ENCODE measurements at regions not wholly inside any gene's neighbourhood (a gene's known extent, or its start where the extent isn't known, plus 50 kb on each side); places are given as distances from the start of the nearest gene placed in this dataset.

- intact Hi-C loops (cut with micrococcal nuclease; ENCODE audit: unreplicated experiment) (no loop called here), in situ Hi-C loops (cut with MboI) (no loop called here)
- no peak overlapping the region for H2AFZ ChIP-seq (ENCODE audit: control insufficient read depth, low read depth, low read length)
- no peaks in the 10 kb centered on the region for H3K4me1 ChIP-seq (ENCODE audit: control insufficient read depth, insufficient read depth, low read length)
- ATAC-seq (no peak), DNase-seq (ENCODE audit: low read depth, low spot score) (no peak), FAIRE-seq (no peak)
- POLR2A ChIA-PET: no interaction called here
- H3K27me3 ChIP-seq (replicated peaks in 1 of 2; ENCODE audit: control insufficient read depth in 2 of 2, insufficient read depth in 2 of 2, low read length in 1 of 2): no peaks in the 10 kb centered on the region
- H3K27ac ChIP-seq (ENCODE audit: control insufficient read depth, insufficient read depth): no peak overlapping the region
- no peak overlapping the region for H3K9ac ChIP-seq (ENCODE audit: control insufficient read depth, insufficient read depth, low read length)
- H3K4me2 ChIP-seq (ENCODE audit: control insufficient read depth, insufficient read depth): no peak overlapping the region
- 94% methylated on average over 1 of the region's 1 CpG for WGBS (ENCODE audit: insufficient coverage, insufficient replicate concordance, low lambda C conversion rate, missing lambda C conversion rate)
- H4K20me1 ChIP-seq (ENCODE audit: control insufficient read depth, insufficient read depth): no peaks in the 10 kb centered on the region
- H3K79me2 ChIP-seq (ENCODE audit: control insufficient read depth, insufficient read depth, low read length): no peaks in the 10 kb centered on the region
- CTCF ChIA-PET: no interaction called here
- H3K36me3 ChIP-seq (ENCODE audit: control insufficient read depth in 2 of 2, insufficient read depth in 2 of 2, low read length in 1 of 2): no peaks in the 10 kb centered on the region
- BruUV-seq (replicated peaks): no TSS peak
- H3K4me3 ChIP-seq: no peak overlapping the region
- TF ChIP-seq IRF5 (IDR thresholded peaks at IDR 0.05; ENCODE audit: borderline replicate concordance) (no peak), NFIC (IDR thresholded peaks at IDR 0.05; ENCODE audit: low read depth, low read length) (no peak), PAX8 (IDR thresholded peaks at IDR 0.05) (no peak), POLR2AphosphoS2 (IDR thresholded peaks at IDR 0.05; ENCODE audit: low read depth, low read length) (no peak), ZNF24 (IDR thresholded peaks at IDR 0.05) (no peak), FOXM1 (IDR thresholded peaks at IDR 0.05; ENCODE audit: low read depth, low read length) (no peak), NKRF (conservative IDR thresholded peaks at IDR 0.05) (no peak), JUNB (IDR thresholded peaks at IDR 0.05) (no peak), MAX (IDR thresholded peaks at IDR 0.05; ENCODE audit: low read depth, low read length) (no peak), BACH1 (IDR thresholded peaks at IDR 0.05; ENCODE audit: borderline replicate concordance) (no peak), PRDM15 (CRISPR knock-in tag; IDR thresholded peaks at IDR 0.05) (no peak), ZNF274 (IDR thresholded peaks at IDR 0.05; ENCODE audit: insufficient read depth, insufficient read length) (no peak), STAT3 (IDR thresholded peaks at IDR 0.05; ENCODE audit: low read depth, low read length) (no peak), RBBP5 (conservative IDR thresholded peaks at IDR 0.05) (no peak), BHLHE40 (IDR thresholded peaks at IDR 0.05; ENCODE audit: borderline replicate concordance in 1 of 2, low read depth in 2 of 2, low read length in 1 of 2) (no peak)
- H3K9me3 ChIP-seq (replicated peaks; ENCODE audit: control insufficient read depth, insufficient read depth, low read length): no peaks in the 10 kb centered on the region
- SMC1A ChIA-PET (ENCODE audit: uncharacterized antibody, unreplicated experiment): no interaction called here
- RAD21 ChIA-PET (ENCODE audit: unreplicated experiment): no interaction called here
Measured at GRCh38 chr15:35885870-35886269, 339.9 kb upstream of the DPH6 start.

Data from GM12878 (cell line).